ENCODE measurements at regions not wholly inside any gene's neighbourhood (a gene's known extent, or its start where the extent isn't known, plus 50 kb on each side); places are given as distances from the start of the nearest gene placed in this dataset.

DNA sequence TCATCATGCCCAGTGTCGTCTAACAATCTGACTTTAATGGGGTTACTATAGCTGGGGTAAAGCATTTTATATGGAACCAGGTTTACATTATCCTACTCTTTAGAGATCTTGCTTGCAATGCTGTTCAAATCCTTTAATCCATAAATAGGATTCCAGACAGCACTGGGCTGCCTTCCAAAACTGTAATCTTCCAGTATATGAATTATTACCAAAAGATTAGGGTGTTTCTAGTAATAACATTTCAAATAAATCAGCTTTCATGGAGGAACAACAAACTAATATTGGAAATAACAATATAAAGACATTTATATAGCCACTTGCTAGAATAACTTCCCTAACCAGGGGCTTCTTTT lies 88.6 kb upstream of the PLXNA2 start:
- TF ChIP-seq ZFX (IDR thresholded peaks at IDR 0.05; ENCODE audit: borderline replicate concordance) (no peak), CTCF (IDR thresholded peaks at IDR 0.05) (no peak)
- no peak overlapping the region for H3K27ac ChIP-seq

GRCh38 chr1:208333676-208334075 lies 89.5 kb upstream of the PLXNA2 start:
- no peak overlapping the region for H3K27ac ChIP-seq
- TF ChIP-seq CTCF (IDR thresholded peaks at IDR 0.05): no peak
- TF ChIP-seq ZFX (IDR thresholded peaks at IDR 0.05; ENCODE audit: borderline replicate concordance): no peak

DNA sequence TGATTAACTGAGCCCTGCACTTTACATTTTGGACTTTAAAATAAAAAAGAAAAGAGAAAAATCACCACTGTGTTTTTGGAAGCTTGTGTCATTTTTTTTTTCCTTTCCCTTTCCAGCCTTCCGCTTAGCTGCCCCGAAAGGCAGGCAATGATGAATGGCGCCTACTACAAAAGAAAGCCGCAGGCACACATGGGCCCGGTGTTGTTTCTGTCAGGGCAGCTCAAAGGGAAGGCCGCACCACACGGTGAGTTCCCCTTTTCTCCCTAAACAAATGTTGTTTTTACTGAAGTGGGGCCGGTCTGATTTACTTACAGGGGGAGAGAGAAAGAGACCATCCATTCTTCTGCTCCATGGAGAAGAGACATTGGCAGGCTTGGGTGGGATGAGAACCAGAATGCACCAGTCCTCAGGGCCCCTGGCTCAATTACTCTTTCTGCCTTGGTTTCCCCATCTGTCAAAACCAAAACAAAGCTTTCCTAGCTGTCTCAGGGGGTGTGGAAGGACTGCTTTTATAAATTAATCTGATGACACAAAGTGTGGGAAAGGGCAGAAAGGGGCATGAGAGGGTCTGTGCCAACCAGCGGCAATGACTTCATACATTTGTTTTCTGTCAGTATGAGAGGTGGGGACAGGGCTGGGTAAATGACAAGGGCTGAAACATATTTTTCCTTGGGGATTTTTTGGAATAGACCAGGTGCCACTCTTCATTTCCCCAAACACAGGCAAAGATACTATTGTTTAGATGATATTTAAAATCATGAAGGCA lies 91.4 kb upstream of the PLXNA2 start:
- no peak for TF ChIP-seq CTCF (IDR thresholded peaks at IDR 0.05)
- TF ChIP-seq ZFX (IDR thresholded peaks at IDR 0.05; ENCODE audit: borderline replicate concordance): no peak
- no peak overlapping the region for H3K27ac ChIP-seq

GRCh38 chr1:208336137-208336518 lies 91.9 kb upstream of the PLXNA2 start:
- no peak for TF ChIP-seq ZFX (IDR thresholded peaks at IDR 0.05; ENCODE audit: borderline replicate concordance)
- TF ChIP-seq CTCF (IDR thresholded peaks at IDR 0.05): no peak
- H3K27ac ChIP-seq: no peak overlapping the region

GRCh38 chr1:208339911-208340310 lies 95.7 kb upstream of the PLXNA2 start:
- TF ChIP-seq ZFX (IDR thresholded peaks at IDR 0.05; ENCODE audit: borderline replicate concordance): no peak
- TF ChIP-seq CTCF (IDR thresholded peaks at IDR 0.05): no peak

GRCh38 chr1:208343226-208343625 lies 99.0 kb upstream of the PLXNA2 start:
- H3K27ac ChIP-seq: no peak overlapping the region
- TF ChIP-seq CTCF (IDR thresholded peaks at IDR 0.05) (no peak), ZFX (IDR thresholded peaks at IDR 0.05; ENCODE audit: borderline replicate concordance) (no peak)

More at GRCh38 chr1:208339911-208340310, 95.7 kb upstream of the PLXNA2 start:
- H3K27ac ChIP-seq: no peak overlapping the region

- TF ChIP-seq ZFX (IDR thresholded peaks at IDR 0.05; ENCODE audit: borderline replicate concordance) (no peak), CTCF (IDR thresholded peaks at IDR 0.05) (no peak)
- H3K27ac ChIP-seq: no peak overlapping the region
These were observed 100.1 kb upstream of the PLXNA2 start for GRCh38 chr1:208344202-208344857.
